GM12878 (cell line): ENCODE measurements at regions not wholly inside any gene's neighbourhood (a gene's known extent, or its start where the extent isn't known, plus 50 kb on each side); places are given as distances from the start of the nearest gene placed in this dataset.
A peak's percentile ranks its signal among the peaks of the same experiment; 100 is the strongest.
"Not testable (repeated sequence)": the region's sequence is repeated elsewhere in the genome, so short reads cannot be mapped to it uniquely, and the experiment has no call there.

Source experiments
- ATAC-seq: fragments of 200-7000 bp; cut with Tn5 transposase; 3 replicates; pipeline ENCODE4 v1.9.1; 2020; ENCODE audit warnings: mild to moderate bottlenecking, moderate library complexity
- BruUV-seq: library from RNA; stranded (reverse); fragments of 400-500 nt; replicated peaks from 2 replicates; lab custom pipeline; 2021; lab: Mats Ljungman, UMichigan
- CTCF ChIA-PET: fragments of 300-600 bp; sonication (Branson Sonifier 250); formaldehyde crosslinking; extraction: SDS; loops from one replicate; lab custom pipeline; 2021; ENCODE audit warnings: inconsistent platforms; lab: Yijun Ruan, JAX
- POLR2A ChIA-PET: fragments of 350-600 bp; formaldehyde crosslinking; extraction: SDS; loops from one replicate; lab custom pipeline; 2021; ENCODE audit warnings: inconsistent platforms; lab: Charles Lee
- RAD21 ChIA-PET: fragments of 300-600 bp; sonication (Branson Sonifier 250); formaldehyde crosslinking; loops from one replicate; lab custom pipeline; 2023; ENCODE audit warnings: antibody characterized with exemption; ENCODE audit not compliant: unreplicated experiment; lab: Charles Lee
- SMC1A ChIA-PET: fragments of 300-600 bp; sonication (Branson Sonifier 250); formaldehyde crosslinking; loops from one replicate; lab custom pipeline; 2023; ENCODE audit not compliant: unreplicated experiment, uncharacterized antibody; lab: Charles Lee
- DNase-seq: peaks from one replicate; pipeline ENCODE4 v3.0.0-alpha.2; 2011; ENCODE audit warnings: low read depth, low spot score
- FAIRE-seq: peaks from 3 replicates; lab custom pipeline; 2011; peaks lifted over from hg19 to GRCh38; lab: Jason Lieb, UNC
- H2AFZ ChIP-seq: 2 replicates; pipeline ENCODE4 v1.6.0; 2011; ENCODE audit warnings: low read depth, low read length, control low read depth; ENCODE audit not compliant: control insufficient read depth
- H3K27ac ChIP-seq: 2 replicates; pipeline ENCODE4 v1.5.1; 2011; ENCODE audit warnings: control low read depth; ENCODE audit not compliant: control insufficient read depth, insufficient read depth
- H3K27me3 ChIP-seq, 2 experiments: replicated peaks in 1 of 2; 2 replicates each; pipeline versions ENCODE4 v1.6.0 to v1.6.1; 2011; ENCODE audit warnings: low read length in 1 of 2; ENCODE audit not compliant: control insufficient read depth in 2 of 2, insufficient read depth in 2 of 2
- H3K36me3 ChIP-seq, 2 experiments: 2 replicates each; pipeline ENCODE4 v1.5.1; 2011; ENCODE audit warnings: low read length in 1 of 2; ENCODE audit not compliant: control insufficient read depth in 2 of 2, insufficient read depth in 2 of 2
- H3K4me1 ChIP-seq: 2 replicates; pipeline ENCODE4 v1.6.1; 2011; ENCODE audit warnings: mild to moderate bottlenecking, low read length, moderate library complexity, mixed read lengths; ENCODE audit not compliant: control insufficient read depth, insufficient read depth
- H3K4me2 ChIP-seq: 2 replicates; pipeline ENCODE4 v1.6.0; 2011; ENCODE audit warnings: control low read depth; ENCODE audit not compliant: control insufficient read depth, insufficient read depth
- H3K4me3 ChIP-seq: fragments of 200-600 bp; sonication (generic); 2 replicates; pipeline ENCODE4 v1.5.1; 2016
- H3K79me2 ChIP-seq: 2 replicates; pipeline ENCODE4 v1.6.0; 2011; ENCODE audit warnings: low read length; ENCODE audit not compliant: control insufficient read depth, insufficient read depth
- H3K9ac ChIP-seq: 2 replicates; pipeline ENCODE4 v1.8.0; 2011; ENCODE audit warnings: low read length, control low read depth, mixed read lengths; ENCODE audit not compliant: control insufficient read depth, insufficient read depth
- H3K9me3 ChIP-seq: replicated peaks from 3 replicates; pipeline ENCODE4 v1.5.1; 2011; ENCODE audit warnings: mild to moderate bottlenecking, low read length; ENCODE audit not compliant: control insufficient read depth, insufficient read depth
- H4K20me1 ChIP-seq: 2 replicates; pipeline ENCODE4 v1.6.0; 2011; ENCODE audit not compliant: control insufficient read depth, insufficient read depth
- ATF7 ChIP-seq: fragments of 450-650 bp; IDR thresholded peaks from 2 replicates; pipeline ENCODE4 v1.6.1; 2016; ENCODE audit warnings: low read depth, mild to moderate bottlenecking
- WGBS: methylation state at CpG from one replicate; pipeline ENCODE4 v1.1.6; 2016; ENCODE audit warnings: low lambda C conversion rate; ENCODE audit not compliant: insufficient replicate concordance, insufficient coverage; ENCODE audit errors: missing lambda C conversion rate; 5-methylcytosine and 5-hydroxymethylcytosine counted together
- in situ Hi-C: fragments of 300-500 bp; cut with MboI; formaldehyde crosslinking; loops from 9 replicates; pipeline ENCODE4 v1.14.3; 2018; ENCODE audit warnings: mixed read lengths
- intact Hi-C: fragments of 100-400 bp; cut with micrococcal nuclease; formaldehyde crosslinking; loops from one replicate; pipeline ENCODE4 v1.14.2; 2022; ENCODE audit not compliant: unreplicated experiment
- TF ChIP-seq, protein P1 (sequence below): fragments of 450-650 bp; IDR thresholded peaks from 2 replicates; pipeline ENCODE4 v1.6.1; 2017; ENCODE audit warnings: mild to moderate bottlenecking, low read depth, inconsistent platforms; ENCODE audit not compliant: poor library complexity, severe bottlenecking

- TF ChIP-seq, protein P1, sequence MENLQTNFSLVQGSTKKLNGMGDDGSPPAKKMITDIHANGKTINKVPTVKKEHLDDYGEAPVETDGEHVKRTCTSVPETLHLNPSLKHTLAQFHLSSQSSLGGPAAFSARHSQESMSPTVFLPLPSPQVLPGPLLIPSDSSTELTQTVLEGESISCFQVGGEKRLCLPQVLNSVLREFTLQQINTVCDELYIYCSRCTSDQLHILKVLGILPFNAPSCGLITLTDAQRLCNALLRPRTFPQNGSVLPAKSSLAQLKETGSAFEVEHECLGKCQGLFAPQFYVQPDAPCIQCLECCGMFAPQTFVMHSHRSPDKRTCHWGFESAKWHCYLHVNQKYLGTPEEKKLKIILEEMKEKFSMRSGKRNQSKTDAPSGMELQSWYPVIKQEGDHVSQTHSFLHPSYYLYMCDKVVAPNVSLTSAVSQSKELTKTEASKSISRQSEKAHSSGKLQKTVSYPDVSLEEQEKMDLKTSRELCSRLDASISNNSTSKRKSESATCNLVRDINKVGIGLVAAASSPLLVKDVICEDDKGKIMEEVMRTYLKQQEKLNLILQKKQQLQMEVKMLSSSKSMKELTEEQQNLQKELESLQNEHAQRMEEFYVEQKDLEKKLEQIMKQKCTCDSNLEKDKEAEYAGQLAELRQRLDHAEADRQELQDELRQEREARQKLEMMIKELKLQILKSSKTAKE = peak; percentile 64
- TF ChIP-seq ATF7 = peak; percentile 40; the same call in 1 of the 2 replicates
Measured at GRCh38 chr19:14283813-14284520, 78.0 kb upstream of the ADGRL1 start (continued).

- BruUV-seq, H3K79me2 ChIP-seq, in situ Hi-C loops, H2AFZ ChIP-seq, FAIRE-seq, H3K9me3 ChIP-seq, H4K20me1 ChIP-seq, H3K27me3 ChIP-seq, H3K36me3 ChIP-seq, RAD21 ChIA-PET, intact Hi-C loops, DNase-seq, H3K4me1 ChIP-seq, ATAC-seq, POLR2A ChIA-PET, H3K9ac ChIP-seq, H3K4me3 ChIP-seq, H3K4me2 ChIP-seq, H3K27ac ChIP-seq, SMC1A ChIA-PET, CTCF ChIA-PET: not testable (repeated sequence)
- 39% methylated on average over 4 of the region's 4 CpGs for WGBS
Measured at GRCh38 chr19:14279270-14279669, 73.3 kb upstream of the ADGRL1 start.
